H9 (cell line): ENCODE measurements at regions not wholly inside any gene's neighbourhood (a gene's known extent, or its start where the extent isn't known, plus 50 kb on each side); places are given as distances from the start of the nearest gene placed in this dataset.

ENCODE experiments used
- DNase-seq: peaks from one replicate; pipeline ENCODE4 v3.0.0-alpha.2; 2017
- H2AFZ ChIP-seq: one replicate; pipeline ENCODE4 v1.6.1; 2013; ENCODE audit warnings: mild to moderate bottlenecking, low read length, control low read depth, moderate library complexity
- H2AK5ac ChIP-seq: 2 replicates; pipeline ENCODE4 v1.6.1; 2013; ENCODE audit warnings: low read length, control low read depth, mixed read lengths; ENCODE audit not compliant: insufficient read length
- H2BK120ac ChIP-seq: one replicate; pipeline ENCODE4 v1.6.1; 2013; ENCODE audit warnings: low read depth, mild to moderate bottlenecking, low read length, control low read depth, inconsistent platforms; ENCODE audit not compliant: poor library complexity, severe bottlenecking
- H2BK12ac ChIP-seq: 2 replicates; pipeline ENCODE4 v1.6.1; 2013; ENCODE audit warnings: low read length, control low read depth, mixed read lengths, low read depth; ENCODE audit not compliant: insufficient read length
- H2BK15ac ChIP-seq: 2 replicates; pipeline ENCODE4 v1.6.1; 2013; ENCODE audit warnings: low read depth, low read length, control low read depth
- H2BK20ac ChIP-seq: one replicate; pipeline ENCODE4 v1.6.1; 2013; ENCODE audit warnings: low read depth, mild to moderate bottlenecking, low read length, control low read depth, inconsistent platforms; ENCODE audit not compliant: poor library complexity, severe bottlenecking
- H2BK5ac ChIP-seq: 2 replicates; pipeline ENCODE4 v1.6.1; 2013; ENCODE audit warnings: low read length, control low read depth, mixed read lengths; ENCODE audit not compliant: insufficient read length
- H3K14ac ChIP-seq: 2 replicates; pipeline ENCODE4 v1.6.1; 2013; ENCODE audit warnings: low read length, control low read depth; ENCODE audit not compliant: insufficient read depth
- H3K18ac ChIP-seq: 2 replicates; pipeline ENCODE4 v1.6.1; 2013; ENCODE audit warnings: low read depth, mild to moderate bottlenecking, mixed read lengths, low read length, control low read depth; ENCODE audit not compliant: insufficient read length
- H3K23ac ChIP-seq: 2 replicates; pipeline ENCODE4 v1.6.1; 2013; ENCODE audit warnings: low read length, control low read depth, mixed read lengths, low read depth; ENCODE audit not compliant: insufficient read length
- H3K23me2 ChIP-seq: 2 replicates; pipeline ENCODE4 v1.6.1; 2013; ENCODE audit warnings: low read depth, mild to moderate bottlenecking, mixed read lengths, low read length, control low read depth; ENCODE audit not compliant: insufficient read length, poor library complexity, severe bottlenecking
- H3K27ac ChIP-seq: 2 replicates; pipeline ENCODE4 v1.5.1; 2013; ENCODE audit warnings: low read length, control low read depth, mixed read lengths, low read depth; ENCODE audit not compliant: insufficient read length
- H3K27me3 ChIP-seq: 2 replicates; pipeline ENCODE4 v1.6.1; 2013; ENCODE audit warnings: low read length, control low read depth, inconsistent platforms; ENCODE audit not compliant: insufficient read depth
- H3K4ac ChIP-seq: 2 replicates; pipeline ENCODE4 v1.6.1; 2013; ENCODE audit warnings: low read depth, mild to moderate bottlenecking, control low read depth, inconsistent platforms, low read length, moderate library complexity
- H3K4me1 ChIP-seq: 2 replicates; pipeline ENCODE4 v1.6.1; 2013; ENCODE audit warnings: low read length, control low read depth, inconsistent platforms; ENCODE audit not compliant: insufficient read depth
- H3K4me2 ChIP-seq: 2 replicates; pipeline ENCODE4 v1.6.1; 2013; ENCODE audit warnings: low read length, control low read depth, mixed read lengths; ENCODE audit not compliant: insufficient read length, insufficient read depth
- H3K56ac ChIP-seq: 2 replicates; pipeline ENCODE4 v1.6.1; 2013; ENCODE audit warnings: low read depth, mild to moderate bottlenecking, mixed read lengths, low read length, control low read depth; ENCODE audit not compliant: insufficient read length
- H3K79me1 ChIP-seq: 2 replicates; pipeline ENCODE4 v1.6.1; 2013; ENCODE audit warnings: low read depth, mild to moderate bottlenecking, moderate library complexity, low read length, control low read depth, inconsistent platforms; ENCODE audit not compliant: insufficient read depth, poor library complexity, severe bottlenecking
- H3K79me2 ChIP-seq: 2 replicates; pipeline ENCODE4 v1.6.1; 2013; ENCODE audit warnings: low read length, control low read depth, inconsistent platforms; ENCODE audit not compliant: insufficient read depth
- H3K9ac ChIP-seq: 2 replicates; pipeline ENCODE4 v1.6.1; 2013; ENCODE audit warnings: low read length, control low read depth, mixed read lengths; ENCODE audit not compliant: insufficient read length; ENCODE audit errors: extremely low read depth
- H3K9me3 ChIP-seq: one replicate; pipeline ENCODE4 v1.6.1; 2013; ENCODE audit warnings: low read depth, low read length, inconsistent platforms; ENCODE audit not compliant: control insufficient read depth
- H3T11ph ChIP-seq: one replicate; pipeline ENCODE4 v1.6.1; 2013; ENCODE audit warnings: mild to moderate bottlenecking, low read length, control low read depth, inconsistent platforms
- H4K20me1 ChIP-seq: one replicate; pipeline ENCODE4 v1.6.1; 2013; ENCODE audit not compliant: control insufficient read depth, insufficient read length, insufficient read depth
- H4K5ac ChIP-seq: 2 replicates; pipeline ENCODE4 v1.6.1; 2013; ENCODE audit warnings: low read depth, mild to moderate bottlenecking, mixed read lengths, low read length, control low read depth; ENCODE audit not compliant: insufficient read length
- H4K8ac ChIP-seq: replicated peaks from 2 replicates; pipeline ENCODE4 v1.6.1; 2013; ENCODE audit warnings: low read length, control low read depth, mixed read lengths, low read depth; ENCODE audit not compliant: insufficient read length
- H4K91ac ChIP-seq: 2 replicates; pipeline ENCODE4 v1.6.1; 2013; ENCODE audit warnings: low read depth, mild to moderate bottlenecking, moderate library complexity, mixed read lengths, low read length, control low read depth; ENCODE audit not compliant: insufficient read length
- H3K27ac Mint-ChIP-seq, 3 experiments: 2 replicates in 2 of 3; 3 replicates in 1 of 3; pipeline ENCODE4 v1.8.0; 2020 to 2021; ENCODE audit warnings: mixed read lengths in 3 of 3, mild to moderate bottlenecking in 1 of 3, moderate library complexity in 1 of 3
- H3K27me3 Mint-ChIP-seq: 2 replicates; pipeline ENCODE4 v1.8.0; 2021; ENCODE audit warnings: low read depth, mild to moderate bottlenecking, moderate library complexity, mixed read lengths
- H3K36me3 Mint-ChIP-seq, 3 experiments: 2 replicates in 2 of 3; 3 replicates in 1 of 3; pipeline ENCODE4 v1.8.0; 2020 to 2021; ENCODE audit warnings: low read depth in 3 of 3, mixed read lengths in 3 of 3; ENCODE audit not compliant: insufficient read depth in 1 of 3
- H3K4me1 Mint-ChIP-seq, 2 experiments: 2 replicates each; pipeline ENCODE4 v1.8.0; 2020; ENCODE audit warnings: mixed read lengths in 2 of 2
- H3K4me3 Mint-ChIP-seq, 2 experiments: 2 replicates in 1 of 2; 3 replicates in 1 of 2; pipeline ENCODE4 v1.8.0; 2020 to 2021; ENCODE audit warnings: mild to moderate bottlenecking in 2 of 2, mixed read lengths in 2 of 2, moderate library complexity in 1 of 2
- H3K9me3 Mint-ChIP-seq, 2 experiments: 2 replicates in 1 of 2; 3 replicates in 1 of 2; pipeline ENCODE4 v1.8.0; 2020; ENCODE audit warnings: mild to moderate bottlenecking in 2 of 2, mixed read lengths in 2 of 2, moderate library complexity in 1 of 2
- CTCF ChIP-seq: fragments of 200-600 bp; sonication (generic); conservative IDR thresholded peaks from 3 replicates; pipeline ENCODE4 v1.8.0; 2021; ENCODE audit warnings: antibody characterized with exemption, mild to moderate bottlenecking
- WGBS: extraction: QIAGEN DNeasy Blood & Tissue Kit; methylation state at CpG from one replicate; pipeline ENCODE4 v1.1.7; 2013; ENCODE audit warnings: missing lambda C conversion rate, low lambda C conversion rate, mixed read lengths; ENCODE audit not compliant: insufficient read length; ENCODE audit errors: extremely low coverage; 5-methylcytosine and 5-hydroxymethylcytosine counted together

- Histone ChIP-seq H3K79me2 (no peaks in the 10 kb centered on the region), H2BK20ac (no peak overlapping the region), H3K4me1 (no peaks in the 10 kb centered on the region), H3K4ac (no peak overlapping the region), H2BK5ac (no peak overlapping the region), H2BK12ac (no peak overlapping the region), H2BK15ac (no peak overlapping the region), H2AFZ (no peak overlapping the region), H3K23me2 (no peaks in the 10 kb centered on the region), H3K14ac (no peak overlapping the region), H3K18ac (no peak overlapping the region), H4K8ac (no peak overlapping the region), H3K79me1 (no peaks in the 10 kb centered on the region), H3T11ph (no peak overlapping the region), H4K91ac (no peak overlapping the region), H3K56ac (no peak overlapping the region), H3K27me3 (no peaks in the 10 kb centered on the region), H3K9me3 (no peaks in the 10 kb centered on the region), H3K4me2 (no peak overlapping the region), H3K9ac (no peak overlapping the region), H2AK5ac (no peak overlapping the region), H4K20me1 (no peaks in the 10 kb centered on the region), H4K5ac (no peak overlapping the region), H2BK120ac (no peak overlapping the region), H3K27ac (no peak overlapping the region), H3K23ac (no peak overlapping the region)
- Mint-ChIP-seq H3K9me3 (peaks cover 2 to 5% of the 10 kb centered on the region in 2 experiments; a peak in 2 of 5 replicates), H3K4me3 (no peak overlapping the region), H3K27me3 (no peaks in the 10 kb centered on the region), H3K36me3 (no peaks in the 10 kb centered on the region; a peak in 1 of 7 replicates), H3K4me1 (peaks cover 0 to 4% of the 10 kb centered on the region in 2 experiments; a peak in 2 of 4 replicates), H3K27ac (no peak overlapping the region)
- no CpG with 5 or more reads among the region's 5 CpGs for WGBS
- TF ChIP-seq CTCF: no peak
- DNase-seq: no peak
These were observed 512.1 kb upstream of the LRRC4C start for GRCh38 chr11:41971592-41971991.
